MCF 10A (cell line): ENCODE measurements at regions not wholly inside any gene's neighbourhood (a gene's known extent, or its start where the extent isn't known, plus 50 kb on each side); places are given as distances from the start of the nearest gene placed in this dataset.

Experiments used
- BruUV-seq: library from RNA; stranded (reverse); fragments of 400-500 nt; replicated peaks from 2 replicates; lab custom pipeline; 2021; lab: Mats Ljungman, UMichigan
- CTCF ChIA-PET: fragments of 300-600 bp; sonication (Branson Sonifier 250); formaldehyde crosslinking; extraction: SDS; loops from one replicate; lab custom pipeline; 2021; ENCODE audit warnings: antibody characterized with exemption, inconsistent platforms; lab: Yijun Ruan, JAX
- POLR2A ChIA-PET: fragments of 300-600, 350-650 bp; sonication (Branson Sonifier 250); formaldehyde crosslinking; extraction: SDS; loops from one replicate; lab custom pipeline; 2020; ENCODE audit warnings: antibody characterized with exemption, inconsistent platforms; lab: Yijun Ruan, JAX
- DNase-seq: peaks from one replicate; pipeline ENCODE4 v3.0.0-alpha.2; 2018; ENCODE audit not compliant: unreplicated experiment
- H3K27ac Mint-ChIP-seq: one replicate; pipeline ENCODE4 v1.8.0; 2022; ENCODE audit warnings: mild to moderate bottlenecking, low read depth, mixed read lengths; ENCODE audit not compliant: unreplicated experiment
- H3K27me3 Mint-ChIP-seq: one replicate; pipeline ENCODE4 v1.8.0; 2022; ENCODE audit warnings: mixed read lengths; ENCODE audit not compliant: insufficient read depth, unreplicated experiment
- H3K36me3 Mint-ChIP-seq: one replicate; pipeline ENCODE4 v1.8.0; 2022; ENCODE audit warnings: mild to moderate bottlenecking, moderate library complexity, mixed read lengths; ENCODE audit not compliant: insufficient read depth, unreplicated experiment
- H3K4me1 Mint-ChIP-seq: one replicate; pipeline ENCODE4 v1.8.0; 2022; ENCODE audit warnings: mixed read lengths; ENCODE audit not compliant: insufficient read depth, unreplicated experiment
- H3K4me3 Mint-ChIP-seq: one replicate; pipeline ENCODE4 v1.8.0; 2022; ENCODE audit warnings: mild to moderate bottlenecking, moderate library complexity, mixed read lengths; ENCODE audit not compliant: unreplicated experiment
- H3K9me3 Mint-ChIP-seq: one replicate; pipeline ENCODE4 v1.8.0; 2022; ENCODE audit warnings: mixed read lengths; ENCODE audit not compliant: unreplicated experiment
- CTCF ChIP-seq: fragments of 200-600 bp; IDR thresholded peaks from one replicate; pipeline ENCODE4 v1.8.0; 2022; ENCODE audit warnings: antibody characterized with exemption, mild to moderate bottlenecking; ENCODE audit not compliant: unreplicated experiment
- intact Hi-C: fragments of 100-400 bp; cut with micrococcal nuclease; formaldehyde crosslinking; loops from 2 replicates; pipeline ENCODE4 v1.14.1; 2022

GRCh38 chr4:102449751-102450352 lies 51.3 kb upstream of the NFKB1 start:
- Mint-ChIP-seq H3K9me3 (no peaks in the 10 kb centered on the region), H3K4me1 (no peaks in the 10 kb centered on the region), H3K27ac (no peak overlapping the region), H3K4me3 (no peak overlapping the region), H3K36me3 (no peaks in the 10 kb centered on the region), H3K27me3 (no peaks in the 10 kb centered on the region)
- DNase-seq, result peak; percentile 72
- CTCF ChIA-PET, result interaction anchor here (0.9 to 2.0 kb wide), 4 partner anchors 11 to 557 kb away, joined by 3 to 10 read pairs (median 4); no protein-coding TSS in a partner anchor
- POLR2A ChIA-PET, result interaction anchor here (1.0 to 1.8 kb wide), 2 partner anchors 11 to 52 kb away, joined by 5 to 6 read pairs; no protein-coding TSS in a partner anchor
- no TSS peak for BruUV-seq
- peak; percentile 63 for TF ChIP-seq CTCF
- intact Hi-C loops, result loop anchor here (1.0 to 5.0 kb wide), 6 partner anchors 52 to 641 kb away; partner anchors contain the start of genes NFKB1 and UBE2D3

GRCh38 chr4:102451266-102451665 lies 49.9 kb upstream of the NFKB1 start:
- no peak overlapping the region for H3K4me3 Mint-ChIP-seq
- no peaks in the 10 kb centered on the region for H3K27me3 Mint-ChIP-seq
- no peaks in the 10 kb centered on the region for H3K36me3 Mint-ChIP-seq
- no TSS peak for BruUV-seq
- no peaks in the 10 kb centered on the region for H3K9me3 Mint-ChIP-seq
- DNase-seq, result no peak
- ChIA-PET POLR2A (no interaction called here), CTCF (interaction anchor here (0.6 kb wide), 2 partner anchors 127 to 202 kb away, joined by 3 to 4 read pairs; no protein-coding TSS in a partner anchor)
- intact Hi-C loops, result loop anchor here (5.0 kb wide), 1 partner anchor 161 kb away; no protein-coding TSS in a partner anchor
- no peaks in the 10 kb centered on the region for H3K4me1 Mint-ChIP-seq
- TF ChIP-seq CTCF, result no peak
- H3K27ac Mint-ChIP-seq, result no peak overlapping the region
